COLO668 (cell line): ENCODE measurements at regions not wholly inside any gene's neighbourhood (a gene's known extent, or its start where the extent isn't known, plus 50 kb on each side); places are given as distances from the start of the nearest gene placed in this dataset.
"Not testable (repeated sequence)": the region's sequence is repeated elsewhere in the genome, so short reads cannot be mapped to it uniquely, and the experiment has no call there.

Experiments
- DNase-seq: peaks from one replicate; lab custom pipeline; 2025; ENCODE audit not compliant: unreplicated experiment; lab: John Stamatoyannopoulos, UW

- DNase-seq, result no peak
These were observed 386.6 kb upstream of the SLC35B3 start for GRCh38 chr6:8821981-8822381.

- no peak for DNase-seq
These were observed 385.0 kb upstream of the SLC35B3 start for GRCh38 chr6:8820313-8820712.

- DNase-seq, result no peak
These were observed 384.1 kb upstream of the SLC35B3 start for GRCh38 chr6:8819446-8819845.

- no peak for DNase-seq
These were observed 379.2 kb upstream of the SLC35B3 start for GRCh38 chr6:8814440-8815000.

GRCh38 chr6:8810325-8810724 is 375.0 kb upstream of the SLC35B3 start:
- DNase-seq, result no peak

- no peak for DNase-seq
These were observed 374.3 kb upstream of the SLC35B3 start for GRCh38 chr6:8809662-8810061.

- DNase-seq, result no peak
These were observed 367.9 kb upstream of the SLC35B3 start for GRCh38 chr6:8803181-8803760.

GRCh38 chr6:8802397-8802796 is 367.1 kb upstream of the SLC35B3 start:
- DNase-seq, result not testable (repeated sequence)

- DNase-seq, result no peak
These were observed 359.1 kb upstream of the SLC35B3 start for GRCh38 chr6:8794420-8794819.

GRCh38 chr6:8789878-8790277 is 354.5 kb upstream of the SLC35B3 start:
- DNase-seq, result no peak

- DNase-seq, result no peak
These were observed 349.9 kb upstream of the SLC35B3 start for GRCh38 chr6:8785223-8785622.

- no peak for DNase-seq
These were observed 347.8 kb upstream of the SLC35B3 start for GRCh38 chr6:8783191-8783590.

GRCh38 chr6:8780653-8781052 is 345.3 kb upstream of the SLC35B3 start:
- no peak for DNase-seq

- no peak for DNase-seq
These were observed 329.4 kb upstream of the SLC35B3 start for GRCh38 chr6:8764733-8765132.

- DNase-seq, result no peak
These were observed 325.6 kb upstream of the SLC35B3 start for GRCh38 chr6:8760951-8761350.

- no peak for DNase-seq
These were observed 323.1 kb upstream of the SLC35B3 start for GRCh38 chr6:8758412-8758811.

- DNase-seq, result no peak
These were observed 315.3 kb upstream of the SLC35B3 start for GRCh38 chr6:8750627-8751026.

- DNase-seq, result no peak
These were observed 314.1 kb upstream of the SLC35B3 start for GRCh38 chr6:8749465-8749864.

GRCh38 chr6:8743170-8743745 is 307.9 kb upstream of the SLC35B3 start:
- no peak for DNase-seq

- no peak for DNase-seq
These were observed 304.1 kb upstream of the SLC35B3 start for GRCh38 chr6:8739454-8739853.

GRCh38 chr6:8738951-8739350 is 303.6 kb upstream of the SLC35B3 start:
- DNase-seq, result no peak

GRCh38 chr6:8736156-8736895 is 301.0 kb upstream of the SLC35B3 start:
- no peak for DNase-seq
